ENCODE measurements at regions not wholly inside any gene's neighbourhood (a gene's known extent, or its start where the extent isn't known, plus 50 kb on each side); places are given as distances from the start of the nearest gene placed in this dataset.

GRCh38 chr13:76245920-76246319, 609.8 kb downstream of the LMO7 start:
- H3K4me3 ChIP-seq (replicated peaks in 1 of 3; ENCODE audit: insufficient read depth in 1 of 3, low read depth in 1 of 3, low read length in 3 of 3): no peak overlapping the region
- H2AFZ ChIP-seq (ENCODE audit: low read depth, low read length): no peak overlapping the region
- no TSS peak for BruUV-seq (replicated peaks)
- POLR2A ChIA-PET: no interaction called here
- intact Hi-C loops (cut with micrococcal nuclease) (no loop called here), dilution Hi-C loops (cut with MboI; ENCODE audit: extremely low pct_ligation_motif_present, low sequenced_read_pairs) (no loop called here)
- DNase-seq (ENCODE audit: low read depth, low spot score) (no peak), FAIRE-seq (no peak)
- no peaks in the 10 kb centered on the region for H4K20me1 ChIP-seq (replicated peaks; ENCODE audit: control insufficient read depth, extremely low read depth, insufficient read depth, low read length)
- no peak overlapping the region for H3K27ac ChIP-seq (ENCODE audit: insufficient read depth, low read depth, low read length)
- no peaks in the 10 kb centered on the region for H3K79me2 ChIP-seq (ENCODE audit: control insufficient read depth, insufficient read depth, low read length)
- no peaks in the 10 kb centered on the region for H3K9me3 ChIP-seq (replicated peaks; ENCODE audit: control insufficient read depth, insufficient read depth, low read length)
- CTCF ChIA-PET: no interaction called here
- no peak overlapping the region for H3K4me2 ChIP-seq (ENCODE audit: insufficient read depth, low read length)
- no peaks in the 10 kb centered on the region for H3K9me1 ChIP-seq (replicated peaks; ENCODE audit: control insufficient read depth, extremely low read depth, insufficient read depth, low read length)
- no peaks in the 10 kb centered on the region for H3K36me3 ChIP-seq (ENCODE audit: control insufficient read depth in 2 of 2, extremely low read depth in 1 of 2, insufficient read depth in 2 of 2, low read length in 2 of 2)
- no peaks in the 10 kb centered on the region for H3K4me1 ChIP-seq (ENCODE audit: control insufficient read depth, extremely low read depth, insufficient read depth, low read length)
- no peak for TF ChIP-seq GATA2 (IDR thresholded peaks at IDR 0.05; ENCODE audit: insufficient read depth, insufficient read length, low read depth, low read length)
- TF ChIP-seq POLR2AphosphoS5 (IDR thresholded peaks at IDR 0.05; ENCODE audit: insufficient read depth, low read depth, low read length): no peak
- no peak for TF ChIP-seq JUN (IDR thresholded peaks at IDR 0.05; ENCODE audit: borderline replicate concordance, insufficient read depth, insufficient read length, low read depth)
- TF ChIP-seq EZH2 (IDR thresholded peaks at IDR 0.05; ENCODE audit: borderline replicate concordance, low read depth, low read length, severe bottlenecking): no peak
- TF ChIP-seq POLR2A (IDR thresholded peaks at IDR 0.05; ENCODE audit: low read depth, low read length): no peak
- TF ChIP-seq, protein P1, sequence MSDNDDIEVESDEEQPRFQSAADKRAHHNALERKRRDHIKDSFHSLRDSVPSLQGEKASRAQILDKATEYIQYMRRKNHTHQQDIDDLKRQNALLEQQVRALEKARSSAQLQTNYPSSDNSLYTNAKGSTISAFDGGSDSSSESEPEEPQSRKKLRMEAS (IDR thresholded peaks at IDR 0.05; ENCODE audit: insufficient read depth, insufficient read length): no peak
- peaks cover 0 to 2% of the 10 kb centered on the region in 2 experiments for H3K27me3 ChIP-seq (ENCODE audit: control insufficient read depth in 2 of 2, insufficient read depth in 2 of 2, low read length in 2 of 2)
- no peak overlapping the region for H3K9ac ChIP-seq (replicated peaks; ENCODE audit: extremely low read depth, insufficient read depth, low read length)

DNA sequence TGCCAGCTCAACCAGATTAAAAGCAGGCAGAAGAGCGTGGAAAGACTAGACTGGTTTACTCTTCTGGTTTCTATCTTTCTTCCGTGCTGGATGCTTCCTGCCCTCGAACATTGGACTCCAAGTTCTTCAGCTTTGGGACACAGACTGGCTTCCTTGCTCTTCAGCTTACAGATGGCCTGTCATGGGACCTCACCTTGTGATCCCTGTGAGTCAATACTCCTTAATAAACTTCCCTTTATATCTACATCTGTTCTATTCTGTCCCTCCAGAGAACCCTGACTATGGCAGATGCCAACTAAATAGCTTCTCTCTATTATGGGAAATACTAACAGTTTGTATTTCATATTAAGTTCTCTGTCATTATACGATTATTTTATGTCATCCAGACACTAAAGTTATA, 609.1 kb downstream of the LMO7 start:
- CTCF ChIA-PET: no interaction called here
- H3K4me2 ChIP-seq (ENCODE audit: insufficient read depth, low read length): no peak overlapping the region
- peaks cover 0 to 2% of the 10 kb centered on the region in 2 experiments for H3K27me3 ChIP-seq (ENCODE audit: control insufficient read depth in 2 of 2, insufficient read depth in 2 of 2, low read length in 2 of 2)
- FAIRE-seq: no peak
- no peaks in the 10 kb centered on the region for H3K9me3 ChIP-seq (replicated peaks; ENCODE audit: control insufficient read depth, insufficient read depth, low read length)
- POLR2A ChIA-PET: no interaction called here
- dilution Hi-C loops (cut with MboI; ENCODE audit: extremely low pct_ligation_motif_present, low sequenced_read_pairs) (no loop called here), intact Hi-C loops (cut with micrococcal nuclease) (no loop called here)
- no peak overlapping the region for H3K27ac ChIP-seq (ENCODE audit: insufficient read depth, low read depth, low read length)
- no peaks in the 10 kb centered on the region for H3K36me3 ChIP-seq (ENCODE audit: control insufficient read depth in 2 of 2, extremely low read depth in 1 of 2, insufficient read depth in 2 of 2, low read length in 2 of 2)
- no peaks in the 10 kb centered on the region for H4K20me1 ChIP-seq (replicated peaks; ENCODE audit: control insufficient read depth, extremely low read depth, insufficient read depth, low read length)
- H3K4me3 ChIP-seq (replicated peaks in 1 of 3; ENCODE audit: insufficient read depth in 1 of 3, low read depth in 1 of 3, low read length in 3 of 3): no peak overlapping the region
- no peak for DNase-seq (ENCODE audit: low read depth, low spot score)
- H3K4me1 ChIP-seq (ENCODE audit: control insufficient read depth, extremely low read depth, insufficient read depth, low read length): no peaks in the 10 kb centered on the region
- no peak overlapping the region for H3K9ac ChIP-seq (replicated peaks; ENCODE audit: extremely low read depth, insufficient read depth, low read length)
- H2AFZ ChIP-seq (ENCODE audit: low read depth, low read length): no peak overlapping the region
- H3K9me1 ChIP-seq (replicated peaks; ENCODE audit: control insufficient read depth, extremely low read depth, insufficient read depth, low read length): no peaks in the 10 kb centered on the region
- TF ChIP-seq EZH2 (IDR thresholded peaks at IDR 0.05; ENCODE audit: borderline replicate concordance, low read depth, low read length, severe bottlenecking) (no peak), GATA2 (IDR thresholded peaks at IDR 0.05; ENCODE audit: insufficient read depth, insufficient read length, low read depth, low read length) (no peak), POLR2A (IDR thresholded peaks at IDR 0.05; ENCODE audit: low read depth, low read length) (no peak), CTCF (IDR thresholded peaks at IDR 0.05; ENCODE audit: extremely low read depth in 1 of 2, insufficient read depth in 1 of 2, low read depth in 1 of 2, low read length in 2 of 2) (no peak), MYC (IDR thresholded peaks at IDR 0.05; ENCODE audit: low read depth, low read length) (no peak), JUN (IDR thresholded peaks at IDR 0.05; ENCODE audit: borderline replicate concordance, insufficient read depth, insufficient read length, low read depth) (no peak), FOS (IDR thresholded peaks at IDR 0.05; ENCODE audit: borderline replicate concordance, insufficient read depth, low read length) (no peak), POLR2AphosphoS5 (IDR thresholded peaks at IDR 0.05; ENCODE audit: insufficient read depth, low read depth, low read length) (no peak)
- TF ChIP-seq, protein P1 (IDR thresholded peaks at IDR 0.05; ENCODE audit: insufficient read depth, insufficient read length): no peak
- H3K79me2 ChIP-seq (ENCODE audit: control insufficient read depth, insufficient read depth, low read length): no peaks in the 10 kb centered on the region
- no TSS peak for BruUV-seq (replicated peaks)

Data from endothelial cell of umbilical vein (primary cell).